Gastroesophageal sphincter (tissue), 3 donors: ENCODE measurements at regions not wholly inside any gene's neighbourhood (a gene's known extent, or its start where the extent isn't known, plus 50 kb on each side); places are given as distances from the start of the nearest gene placed in this dataset.

Source experiments
- EP300 ChIP-seq: sonication (generic); formaldehyde crosslinking; IDR thresholded peaks from one replicate; pipeline ENCODE4 v1.6.1; 2017; ENCODE audit warnings: antibody characterized with exemption, mild to moderate bottlenecking
- POLR2A ChIP-seq, 2 donors: fragments of 450-650 bp; IDR thresholded peaks; one replicate each; pipeline ENCODE4 v1.6.1; 2017; ENCODE audit warnings: antibody characterized with exemption in 2 of 2, mild to moderate bottlenecking in 2 of 2, moderate library complexity in 1 of 2
- POLR2AphosphoS5 ChIP-seq: sonication (generic); formaldehyde crosslinking; IDR thresholded peaks from one replicate; pipeline ENCODE4 v1.6.1; 2017; ENCODE audit warnings: antibody characterized with exemption
- TF ChIP-seq, protein P1 (sequence below), 4 experiments: fragments of 200-600 bp in 2 of 4; fragments of 450-650 bp in 2 of 4; sonication (generic) in 1 of 4; IDR thresholded peaks; one replicate each; pipeline ENCODE4 v1.5.1; 2017 to 2019; ENCODE audit warnings: antibody characterized with exemption in 4 of 4, mild to moderate bottlenecking in 2 of 4, moderate library complexity in 2 of 4

DNA sequence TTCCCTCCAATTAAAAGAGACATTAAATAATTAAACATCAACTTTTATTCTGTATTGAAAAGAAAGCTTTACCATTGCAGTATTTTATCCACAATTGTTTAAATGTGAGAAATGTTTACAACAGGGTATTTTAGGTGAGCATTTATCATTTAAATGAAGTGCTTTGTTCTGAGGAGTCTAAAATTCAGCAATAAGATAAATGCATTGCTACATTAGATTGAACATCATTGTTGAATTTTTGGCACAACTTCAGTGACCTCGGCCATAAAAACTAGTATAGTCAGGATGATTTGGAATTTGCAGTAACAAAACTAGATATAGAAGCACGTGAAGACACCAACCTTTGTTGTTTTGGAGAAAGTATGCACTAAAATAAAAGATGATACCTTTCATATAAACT lies 692.9 kb downstream of the USP25 start:
- TF ChIP-seq EP300 (no peak), POLR2A (IDR thresholded peaks at IDR 0.05) (no peak), POLR2AphosphoS5 (no peak)
- TF ChIP-seq, protein P1, sequence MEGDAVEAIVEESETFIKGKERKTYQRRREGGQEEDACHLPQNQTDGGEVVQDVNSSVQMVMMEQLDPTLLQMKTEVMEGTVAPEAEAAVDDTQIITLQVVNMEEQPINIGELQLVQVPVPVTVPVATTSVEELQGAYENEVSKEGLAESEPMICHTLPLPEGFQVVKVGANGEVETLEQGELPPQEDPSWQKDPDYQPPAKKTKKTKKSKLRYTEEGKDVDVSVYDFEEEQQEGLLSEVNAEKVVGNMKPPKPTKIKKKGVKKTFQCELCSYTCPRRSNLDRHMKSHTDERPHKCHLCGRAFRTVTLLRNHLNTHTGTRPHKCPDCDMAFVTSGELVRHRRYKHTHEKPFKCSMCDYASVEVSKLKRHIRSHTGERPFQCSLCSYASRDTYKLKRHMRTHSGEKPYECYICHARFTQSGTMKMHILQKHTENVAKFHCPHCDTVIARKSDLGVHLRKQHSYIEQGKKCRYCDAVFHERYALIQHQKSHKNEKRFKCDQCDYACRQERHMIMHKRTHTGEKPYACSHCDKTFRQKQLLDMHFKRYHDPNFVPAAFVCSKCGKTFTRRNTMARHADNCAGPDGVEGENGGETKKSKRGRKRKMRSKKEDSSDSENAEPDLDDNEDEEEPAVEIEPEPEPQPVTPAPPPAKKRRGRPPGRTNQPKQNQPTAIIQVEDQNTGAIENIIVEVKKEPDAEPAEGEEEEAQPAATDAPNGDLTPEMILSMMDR (IDR thresholded peaks at IDR 0.05): no peak
